Glutamatergic neuron (in vitro differentiated cells): ENCODE measurements at regions not wholly inside any gene's neighbourhood (a gene's known extent, or its start where the extent isn't known, plus 50 kb on each side); places are given as distances from the start of the nearest gene placed in this dataset.
A peak's percentile ranks its signal among the peaks of the same experiment; 100 is the strongest.
"Not testable (repeated sequence)": the region's sequence is repeated elsewhere in the genome, so short reads cannot be mapped to it uniquely, and the experiment has no call there.

Source experiments
- DNase-seq: peaks from one replicate; pipeline ENCODE4 v3.0.0; 2022
- H3K27ac Mint-ChIP-seq: one replicate; pipeline ENCODE4 v1.8.0; 2020; ENCODE audit warnings: mild to moderate bottlenecking, mixed read lengths, inconsistent platforms; ENCODE audit not compliant: unreplicated experiment
- H3K27me3 Mint-ChIP-seq: one replicate; pipeline ENCODE4 v1.8.0; 2020; ENCODE audit warnings: mild to moderate bottlenecking, moderate library complexity, mixed read lengths, inconsistent platforms; ENCODE audit not compliant: unreplicated experiment
- H3K36me3 Mint-ChIP-seq: one replicate; pipeline ENCODE4 v1.8.0; 2020; ENCODE audit warnings: mild to moderate bottlenecking, mixed read lengths, inconsistent platforms; ENCODE audit not compliant: unreplicated experiment
- H3K4me1 Mint-ChIP-seq: one replicate; pipeline ENCODE4 v1.8.0; 2020; ENCODE audit warnings: mild to moderate bottlenecking, low read depth, mixed read lengths, inconsistent platforms; ENCODE audit not compliant: unreplicated experiment
- H3K4me3 Mint-ChIP-seq: one replicate; pipeline ENCODE4 v1.8.0; 2020; ENCODE audit warnings: mild to moderate bottlenecking, mixed read lengths, inconsistent platforms; ENCODE audit not compliant: unreplicated experiment
- H3K9me3 Mint-ChIP-seq: one replicate; pipeline ENCODE4 v1.8.0; 2020; ENCODE audit warnings: mild to moderate bottlenecking, moderate library complexity, mixed read lengths, inconsistent platforms; ENCODE audit not compliant: unreplicated experiment

- not testable (repeated sequence) for H3K4me3 Mint-ChIP-seq, DNase-seq, H3K4me1 Mint-ChIP-seq, H3K27ac Mint-ChIP-seq, H3K36me3 Mint-ChIP-seq, H3K9me3 Mint-ChIP-seq, H3K27me3 Mint-ChIP-seq
Measured at GRCh38 chr7:55707410-55707809, 135.1 kb upstream of the VOPP1 start.

- H3K27me3 Mint-ChIP-seq, H3K27ac Mint-ChIP-seq, H3K9me3 Mint-ChIP-seq, H3K36me3 Mint-ChIP-seq, H3K4me3 Mint-ChIP-seq, H3K4me1 Mint-ChIP-seq, DNase-seq: not testable (repeated sequence)
Measured at GRCh38 chr7:55706451-55707195, 134.3 kb upstream of the VOPP1 start.

- H3K4me1 Mint-ChIP-seq, DNase-seq, H3K27ac Mint-ChIP-seq, H3K27me3 Mint-ChIP-seq, H3K9me3 Mint-ChIP-seq, H3K4me3 Mint-ChIP-seq, H3K36me3 Mint-ChIP-seq: not testable (repeated sequence)
Measured at GRCh38 chr7:55705728-55706450, 133.6 kb upstream of the VOPP1 start.

- not testable (repeated sequence) for H3K27ac Mint-ChIP-seq, H3K4me3 Mint-ChIP-seq, H3K36me3 Mint-ChIP-seq, H3K27me3 Mint-ChIP-seq, H3K4me1 Mint-ChIP-seq, H3K9me3 Mint-ChIP-seq, DNase-seq
Measured at GRCh38 chr7:55702831-55703230, 130.5 kb upstream of the VOPP1 start.

GRCh38 chr7:55699450-55699842 is 127.1 kb upstream of the VOPP1 start:
- not testable (repeated sequence) for H3K36me3 Mint-ChIP-seq, H3K27me3 Mint-ChIP-seq, H3K27ac Mint-ChIP-seq, H3K9me3 Mint-ChIP-seq, H3K4me1 Mint-ChIP-seq, H3K4me3 Mint-ChIP-seq, DNase-seq

GRCh38 chr7:55698607-55699449 is 126.5 kb upstream of the VOPP1 start:
- H3K9me3 Mint-ChIP-seq, H3K4me3 Mint-ChIP-seq, DNase-seq, H3K4me1 Mint-ChIP-seq, H3K27me3 Mint-ChIP-seq, H3K27ac Mint-ChIP-seq, H3K36me3 Mint-ChIP-seq: not testable (repeated sequence)

- not testable (repeated sequence) for H3K9me3 Mint-ChIP-seq, H3K4me1 Mint-ChIP-seq, H3K27ac Mint-ChIP-seq, H3K4me3 Mint-ChIP-seq, H3K36me3 Mint-ChIP-seq, H3K27me3 Mint-ChIP-seq, DNase-seq
Measured at GRCh38 chr7:55695893-55696701, 123.8 kb upstream of the VOPP1 start.

GRCh38 chr7:55694484-55694883 is 122.2 kb upstream of the VOPP1 start:
- not testable (repeated sequence) for H3K9me3 Mint-ChIP-seq, H3K4me3 Mint-ChIP-seq, H3K27ac Mint-ChIP-seq, H3K27me3 Mint-ChIP-seq, H3K36me3 Mint-ChIP-seq, H3K4me1 Mint-ChIP-seq, DNase-seq

- H3K27ac Mint-ChIP-seq = peak overlapping the region; percentile 80
- not testable (repeated sequence) for H3K4me3 Mint-ChIP-seq, H3K27me3 Mint-ChIP-seq, DNase-seq, H3K4me1 Mint-ChIP-seq, H3K36me3 Mint-ChIP-seq, H3K9me3 Mint-ChIP-seq
Measured at GRCh38 chr7:55688684-55689681, 116.7 kb upstream of the VOPP1 start.

GRCh38 chr7:55688261-55688660 is 116.0 kb upstream of the VOPP1 start:
- H3K27me3 Mint-ChIP-seq, H3K4me3 Mint-ChIP-seq, H3K36me3 Mint-ChIP-seq, H3K4me1 Mint-ChIP-seq, H3K9me3 Mint-ChIP-seq, DNase-seq: not testable (repeated sequence)
- H3K27ac Mint-ChIP-seq = peak overlapping the region; percentile 80

- not testable (repeated sequence) for H3K4me1 Mint-ChIP-seq, H3K27ac Mint-ChIP-seq, DNase-seq, H3K9me3 Mint-ChIP-seq, H3K36me3 Mint-ChIP-seq, H3K27me3 Mint-ChIP-seq, H3K4me3 Mint-ChIP-seq
Measured at GRCh38 chr7:55687252-55687651, 115.0 kb upstream of the VOPP1 start.
